ENCODE measurements at regions not wholly inside any gene's neighbourhood (a gene's known extent, or its start where the extent isn't known, plus 50 kb on each side); places are given as distances from the start of the nearest gene placed in this dataset.

GRCh38 chr18:22739061-22739642 lies 194.0 kb upstream of the RBBP8 start:
- no peak overlapping the region for H3K27ac ChIP-seq
- intact Hi-C loops (cut with DNase I), result no loop called here
- H3K27me3 ChIP-seq (ENCODE audit: insufficient read depth in 3 of 3, low read length in 2 of 3), result no peaks in the 10 kb centered on the region
- H3K36me3 ChIP-seq (ENCODE audit: insufficient read depth in 1 of 2, low read depth in 1 of 2), result no peaks in the 10 kb centered on the region
- H3K9me3 ChIP-seq, result no peaks in the 10 kb centered on the region
- H3K4me3 ChIP-seq, result no peak overlapping the region
- DNase-seq (no peak), ATAC-seq (no peak)
- TF ChIP-seq, protein P1, sequence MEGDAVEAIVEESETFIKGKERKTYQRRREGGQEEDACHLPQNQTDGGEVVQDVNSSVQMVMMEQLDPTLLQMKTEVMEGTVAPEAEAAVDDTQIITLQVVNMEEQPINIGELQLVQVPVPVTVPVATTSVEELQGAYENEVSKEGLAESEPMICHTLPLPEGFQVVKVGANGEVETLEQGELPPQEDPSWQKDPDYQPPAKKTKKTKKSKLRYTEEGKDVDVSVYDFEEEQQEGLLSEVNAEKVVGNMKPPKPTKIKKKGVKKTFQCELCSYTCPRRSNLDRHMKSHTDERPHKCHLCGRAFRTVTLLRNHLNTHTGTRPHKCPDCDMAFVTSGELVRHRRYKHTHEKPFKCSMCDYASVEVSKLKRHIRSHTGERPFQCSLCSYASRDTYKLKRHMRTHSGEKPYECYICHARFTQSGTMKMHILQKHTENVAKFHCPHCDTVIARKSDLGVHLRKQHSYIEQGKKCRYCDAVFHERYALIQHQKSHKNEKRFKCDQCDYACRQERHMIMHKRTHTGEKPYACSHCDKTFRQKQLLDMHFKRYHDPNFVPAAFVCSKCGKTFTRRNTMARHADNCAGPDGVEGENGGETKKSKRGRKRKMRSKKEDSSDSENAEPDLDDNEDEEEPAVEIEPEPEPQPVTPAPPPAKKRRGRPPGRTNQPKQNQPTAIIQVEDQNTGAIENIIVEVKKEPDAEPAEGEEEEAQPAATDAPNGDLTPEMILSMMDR (IDR thresholded peaks at IDR 0.05), result no peak
- H3K4me1 ChIP-seq, result no peaks in the 10 kb centered on the region
- 81 to 84% (median 83%) methylated on average over 2 of the region's 2 CpGs for WGBS, 3 donors

DNA sequence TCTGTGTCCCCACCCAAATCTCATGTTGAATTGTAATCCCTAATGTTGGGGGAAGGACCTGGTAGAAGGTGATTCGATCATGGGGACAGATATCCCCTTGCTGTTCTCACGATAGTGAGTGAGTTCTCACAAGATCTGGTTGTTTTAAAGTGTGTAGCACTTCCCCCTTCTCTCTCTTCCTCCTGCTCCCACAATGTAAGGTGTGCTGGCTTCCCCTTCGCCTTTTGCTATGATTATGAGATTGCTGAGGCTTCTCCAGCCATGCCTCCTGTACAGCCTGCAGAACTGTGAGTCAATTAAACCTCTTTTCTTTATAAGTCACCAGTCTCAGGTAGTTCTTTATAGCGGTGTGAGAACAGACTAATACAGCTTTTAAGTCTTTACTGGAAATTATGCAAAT lies 193.3 kb upstream of the RBBP8 start:
- WGBS, 3 donors, result 75 to 77% (median 75%) methylated on average over 4 of the region's 4 CpGs
- Histone ChIP-seq H3K4me1 (no peaks in the 10 kb centered on the region), H3K4me3 (no peak overlapping the region), H3K27ac (no peak overlapping the region), H3K27me3 (ENCODE audit: insufficient read depth in 3 of 3, low read length in 2 of 3) (no peaks in the 10 kb centered on the region), H3K36me3 (ENCODE audit: insufficient read depth in 1 of 2, low read depth in 1 of 2) (no peaks in the 10 kb centered on the region), H3K9me3 (no peaks in the 10 kb centered on the region)
- intact Hi-C loops (cut with DNase I), result no loop called here
- TF ChIP-seq, protein P1 (IDR thresholded peaks at IDR 0.05), result no peak
- ATAC-seq (no peak), DNase-seq (no peak)

- ATAC-seq, result no peak
- no peak for DNase-seq
- no peaks in the 10 kb centered on the region for H3K27me3 ChIP-seq (ENCODE audit: insufficient read depth in 3 of 3, low read length in 2 of 3)
- 21 to 30% (median 22%) methylated on average over 3 of the region's 3 CpGs for WGBS, 3 donors
- H3K4me3 ChIP-seq, result no peak overlapping the region
- TF ChIP-seq, protein P1 (IDR thresholded peaks at IDR 0.05), result no peak
- H3K4me1 ChIP-seq, result no peaks in the 10 kb centered on the region
- H3K36me3 ChIP-seq (ENCODE audit: insufficient read depth in 1 of 2, low read depth in 1 of 2), result no peaks in the 10 kb centered on the region
- intact Hi-C loops (cut with DNase I), result no loop called here
- H3K9me3 ChIP-seq, result no peaks in the 10 kb centered on the region
- no peak overlapping the region for H3K27ac ChIP-seq
These were observed 191.8 kb upstream of the RBBP8 start for GRCh38 chr18:22741318-22741717.

GRCh38 chr18:22742409-22742808 lies 190.7 kb upstream of the RBBP8 start:
- TF ChIP-seq, protein P1 (IDR thresholded peaks at IDR 0.05), result no peak
- H3K27ac ChIP-seq, result no peak overlapping the region
- ATAC-seq, result no peak
- no peaks in the 10 kb centered on the region for H3K27me3 ChIP-seq (ENCODE audit: insufficient read depth in 3 of 3, low read length in 2 of 3)
- WGBS, 3 donors, result 46 to 61% (median 47%) methylated on average over 3 of the region's 3 CpGs
- intact Hi-C loops (cut with DNase I), result no loop called here
- no peak for DNase-seq
- no peaks in the 10 kb centered on the region for H3K4me1 ChIP-seq
- H3K9me3 ChIP-seq, result no peaks in the 10 kb centered on the region
- no peaks in the 10 kb centered on the region for H3K36me3 ChIP-seq (ENCODE audit: insufficient read depth in 1 of 2, low read depth in 1 of 2)
- H3K4me3 ChIP-seq, result no peak overlapping the region

DNA sequence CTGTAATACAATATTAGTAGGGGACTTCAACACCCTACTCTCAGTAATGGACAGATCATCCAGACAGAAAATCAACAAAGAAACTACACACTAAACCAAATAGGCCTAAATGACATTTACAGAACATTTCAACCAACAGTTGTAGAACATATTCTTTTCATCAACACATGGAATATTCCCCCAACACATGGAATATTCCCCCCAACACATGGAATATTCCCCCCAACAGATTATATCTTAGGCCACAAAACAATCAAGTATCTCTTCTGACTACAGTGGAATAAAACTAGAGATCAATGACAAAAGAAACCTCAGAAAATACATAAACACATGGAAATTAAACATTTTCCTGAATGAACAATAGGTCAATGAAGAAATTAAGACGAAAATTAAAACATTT lies 187.2 kb upstream of the RBBP8 start:
- ATAC-seq, result no peak

More for the DNA sequence above, 187.2 kb upstream of the RBBP8 start:
- TF ChIP-seq, protein P1 (IDR thresholded peaks at IDR 0.05), result no peak
- no peaks in the 10 kb centered on the region for H3K9me3 ChIP-seq
- no peak for DNase-seq
- H3K4me3 ChIP-seq, result no peak overlapping the region
- intact Hi-C loops (cut with DNase I), result no loop called here
- no peaks in the 10 kb centered on the region for H3K4me1 ChIP-seq
- no peak overlapping the region for H3K27ac ChIP-seq
- H3K27me3 ChIP-seq (ENCODE audit: insufficient read depth in 3 of 3, low read length in 2 of 3), result no peaks in the 10 kb centered on the region
- WGBS, 3 donors, result 47 to 60% (median 59%) methylated on average over 1 of the region's 1 CpG
- H3K36me3 ChIP-seq (ENCODE audit: insufficient read depth in 1 of 2, low read depth in 1 of 2), result no peaks in the 10 kb centered on the region

Data from psoas muscle (tissue), 7 donors.